GM21825 (cell line): ENCODE measurements at regions not wholly inside any gene's neighbourhood (a gene's known extent, or its start where the extent isn't known, plus 50 kb on each side); places are given as distances from the start of the nearest gene placed in this dataset.

Experiments used
- ATAC-seq: cut with Tn5 transposase; IDR thresholded peaks from one replicate; pipeline ENCODE4 v1.9.1; 2021; ENCODE audit warnings: mild to moderate bottlenecking, moderate library complexity; ENCODE audit not compliant: unreplicated experiment

- ATAC-seq: no peak
Observed at GRCh38 chr2:52964916-52965530, 802.6 kb upstream of the CHAC2 start.

GRCh38 chr2:52961403-52961802, 806.2 kb upstream of the CHAC2 start:
- no peak for ATAC-seq

- ATAC-seq: no peak
Observed at GRCh38 chr2:52960881-52961280, 806.7 kb upstream of the CHAC2 start.

- ATAC-seq: no peak
Observed at GRCh38 chr2:52959801-52960200, 807.8 kb upstream of the CHAC2 start.

- no peak for ATAC-seq
Observed at GRCh38 chr2:52956766-52957165, 810.8 kb upstream of the CHAC2 start.

- no peak for ATAC-seq
Observed at GRCh38 chr2:52956118-52956517, 811.5 kb upstream of the CHAC2 start.

- no peak for ATAC-seq
Observed at GRCh38 chr2:52955079-52955478, 812.5 kb upstream of the CHAC2 start.

- no peak for ATAC-seq
Observed at GRCh38 chr2:52940101-52940500, 827.5 kb upstream of the CHAC2 start.

- ATAC-seq: no peak
Observed at GRCh38 chr2:52939250-52939649, 828.4 kb upstream of the CHAC2 start.

GRCh38 chr2:52936029-52936428, 831.6 kb upstream of the CHAC2 start:
- ATAC-seq: no peak

GRCh38 chr2:52934920-52935640, 832.5 kb upstream of the CHAC2 start:
- ATAC-seq: peak; percentile 20

GRCh38 chr2:52934323-52934898, 833.2 kb upstream of the CHAC2 start:
- ATAC-seq: peak; percentile 82

- ATAC-seq: no peak
Observed at GRCh38 chr2:52933878-52934277, 833.7 kb upstream of the CHAC2 start.

GRCh38 chr2:52931660-52932059, 835.9 kb upstream of the CHAC2 start:
- peak; percentile 49 for ATAC-seq

- ATAC-seq: no peak
Observed at GRCh38 chr2:52929412-52929811, 838.2 kb upstream of the CHAC2 start.

GRCh38 chr2:52919673-52920072, 847.9 kb upstream of the CHAC2 start:
- ATAC-seq: no peak

GRCh38 chr2:52918551-52918950, 849.1 kb upstream of the CHAC2 start:
- ATAC-seq: no peak

- no peak for ATAC-seq
Observed at GRCh38 chr2:52916981-52917380, 850.6 kb upstream of the CHAC2 start.

- ATAC-seq: no peak
Observed at GRCh38 chr2:52904355-52904891, 863.2 kb upstream of the CHAC2 start.

- ATAC-seq: no peak
Observed at GRCh38 chr2:52897511-52898044, 870.0 kb upstream of the CHAC2 start.

- ATAC-seq: no peak
Observed at GRCh38 chr2:52895726-52896340, 871.8 kb upstream of the CHAC2 start.
